H1 (cell line): ENCODE measurements at regions not wholly inside any gene's neighbourhood (a gene's known extent, or its start where the extent isn't known, plus 50 kb on each side); places are given as distances from the start of the nearest gene placed in this dataset.

ENCODE experiments used
- CTCF ChIA-PET: fragments of 300-600 bp; sonication (Branson Sonifier 250); formaldehyde crosslinking; loops from one replicate; lab custom pipeline; 2021; ENCODE audit not compliant: partially characterized antibody; lab: Charles Lee
- POLR2A ChIA-PET: fragments of 300-600 bp; sonication (Branson Sonifier 250); formaldehyde crosslinking; loops from one replicate; lab custom pipeline; 2021; ENCODE audit warnings: inconsistent platforms; ENCODE audit not compliant: partially characterized antibody; lab: Charles Lee
- DNase-seq, 2 experiments: peaks; one replicate each; pipeline versions ENCODE4 v3.0.0 to v3.0.0-alpha.2; 2010 to 2022; ENCODE audit warnings: low spot score in 2 of 2, low read depth in 1 of 2, mixed read lengths in 1 of 2
- FAIRE-seq: peaks from 2 replicates; lab custom pipeline; 2011; peaks lifted over from hg19 to GRCh38; lab: Jason Lieb, UNC
- H2AFZ ChIP-seq: 2 replicates; pipeline ENCODE4 v1.8.1; 2012; ENCODE audit warnings: low read length, inconsistent platforms
- H2AK5ac ChIP-seq: 2 replicates; pipeline ENCODE4 v1.6.1; 2013; ENCODE audit warnings: low read depth, low read length
- H2BK120ac ChIP-seq: replicated peaks from 2 replicates; pipeline ENCODE3; 2013; ENCODE audit warnings: low read depth, low read length, inconsistent platforms
- H2BK12ac ChIP-seq: 2 replicates; pipeline ENCODE4 v1.6.1; 2013; ENCODE audit warnings: low read depth, low read length
- H2BK15ac ChIP-seq: 2 replicates; pipeline ENCODE4 v1.6.1; 2013; ENCODE audit warnings: low read length
- H2BK20ac ChIP-seq: 2 replicates; pipeline ENCODE4 v1.6.1; 2013; ENCODE audit warnings: low read length
- H2BK5ac ChIP-seq: 2 replicates; pipeline ENCODE4 v1.6.1; 2013; ENCODE audit warnings: low read depth, low read length
- H3K14ac ChIP-seq: 2 replicates; pipeline ENCODE4 v1.6.1; 2013; ENCODE audit warnings: inconsistent platforms; ENCODE audit not compliant: insufficient read length
- H3K18ac ChIP-seq: 2 replicates; pipeline ENCODE4 v1.6.1; 2013; ENCODE audit warnings: low read length; ENCODE audit errors: extremely low read depth
- H3K23ac ChIP-seq: 2 replicates; pipeline ENCODE4 v1.6.1; 2013; ENCODE audit warnings: inconsistent platforms; ENCODE audit not compliant: insufficient read length
- H3K23me2 ChIP-seq: 2 replicates; pipeline ENCODE4 v1.6.1; 2013; ENCODE audit warnings: low read depth, low read length
- H3K27ac ChIP-seq: 2 replicates; pipeline ENCODE4 v1.6.1; 2011; ENCODE audit warnings: low read depth, low read length, inconsistent platforms
- H3K27me3 ChIP-seq, 4 experiments: replicated peaks in 1 of 4; 1 replicate in 1 of 4; 2 replicates in 3 of 4; pipeline versions ENCODE4 v1.6.1 to v1.8.1; 2011 to 2013; ENCODE audit warnings: low read length in 3 of 4, mild to moderate bottlenecking in 3 of 4, inconsistent platforms in 2 of 4, mixed read lengths in 2 of 4, moderate library complexity in 1 of 4; ENCODE audit not compliant: control insufficient read depth in 3 of 4, insufficient read depth in 3 of 4; ENCODE audit errors: extremely low read depth in 1 of 4
- H3K36me3 ChIP-seq, 4 experiments: 2 replicates each; pipeline versions ENCODE4 v1.6.1 to v1.8.1; 2011 to 2013; ENCODE audit warnings: mild to moderate bottlenecking in 4 of 4, low read length in 3 of 4, moderate library complexity in 2 of 4, control low read depth in 1 of 4, inconsistent platforms in 1 of 4; ENCODE audit not compliant: insufficient read depth in 4 of 4, control insufficient read depth in 2 of 4
- H3K4ac ChIP-seq: replicated peaks from 2 replicates; pipeline ENCODE3; 2013; ENCODE audit warnings: low read length, low read depth, mixed read lengths, inconsistent platforms; ENCODE audit not compliant: insufficient read length
- H3K4me1 ChIP-seq, 4 experiments: replicated peaks in 1 of 4; 1 replicate in 1 of 4; 2 replicates in 3 of 4; pipeline versions ENCODE4 v1.6.1 to v1.8.1; 2011 to 2013; ENCODE audit warnings: low read length in 3 of 4, inconsistent platforms in 2 of 4, mixed read lengths in 1 of 4; ENCODE audit not compliant: insufficient read depth in 4 of 4, control insufficient read depth in 3 of 4
- H3K4me2 ChIP-seq, 2 experiments: 2 replicates each; pipeline versions ENCODE4 v1.6.1 to v1.8.1; 2011 to 2013; ENCODE audit warnings: low read depth in 2 of 2, low read length in 2 of 2, control low read depth in 1 of 2, inconsistent platforms in 1 of 2, mild to moderate bottlenecking in 1 of 2; ENCODE audit not compliant: insufficient read depth in 1 of 2
- H3K4me3 ChIP-seq, 4 experiments: fragments of 200-600, 300-600 bp in 1 of 4; sonication (generic), shearing (Covaris generic), sonication (Bioruptor Twin) in 1 of 4; 2 replicates each; pipeline versions ENCODE4 v1.5.1 to v1.8.1; 2011 to 2016; ENCODE audit warnings: low read length in 4 of 4, low read depth in 3 of 4, control low read depth in 2 of 4, inconsistent platforms in 2 of 4, mild to moderate bottlenecking in 2 of 4, mixed read lengths in 1 of 4, moderate library complexity in 1 of 4; ENCODE audit not compliant: insufficient read depth in 2 of 4; ENCODE audit errors: extremely low read depth in 1 of 4
- H3K56ac ChIP-seq: replicated peaks from 2 replicates; pipeline ENCODE3; 2013; ENCODE audit warnings: low read depth, mild to moderate bottlenecking, mixed read lengths, low read length, inconsistent platforms; ENCODE audit not compliant: insufficient read length
- H3K79me1 ChIP-seq: 2 replicates; pipeline ENCODE4 v1.6.1; 2013; ENCODE audit warnings: low read depth, low read length, control low read depth
- H3K79me2 ChIP-seq, 2 experiments: 2 replicates each; pipeline versions ENCODE4 v1.6.1 to v1.8.1; 2012 to 2013; ENCODE audit warnings: low read length in 2 of 2, mild to moderate bottlenecking in 2 of 2, inconsistent platforms in 1 of 2; ENCODE audit not compliant: insufficient read depth in 2 of 2, control insufficient read depth in 1 of 2
- H3K9ac ChIP-seq, 4 experiments: replicated peaks in 1 of 4; 1 replicate in 1 of 4; 2 replicates in 3 of 4; pipeline versions ENCODE4 v1.6.1 to v1.8.1; 2011 to 2013; ENCODE audit warnings: low read depth in 3 of 4, low read length in 3 of 4, control low read depth in 2 of 4, mild to moderate bottlenecking in 2 of 4, moderate library complexity in 2 of 4, inconsistent platforms in 1 of 4; ENCODE audit errors: extremely low read depth in 1 of 4
- H3K9me3 ChIP-seq, 2 experiments: 2 replicates each; pipeline versions ENCODE4 v1.6.1 to v1.8.1; 2012 to 2013; ENCODE audit warnings: mild to moderate bottlenecking in 2 of 2, moderate library complexity in 2 of 2, control low read depth in 1 of 2, inconsistent platforms in 1 of 2, low read depth in 1 of 2, low read length in 1 of 2, mixed read lengths in 1 of 2; ENCODE audit not compliant: insufficient read depth in 2 of 2
- H4K20me1 ChIP-seq, 2 experiments: replicated peaks in 1 of 2; 2 replicates each; pipeline versions ENCODE3 to v1.8.1; 2011 to 2013; ENCODE audit warnings: inconsistent platforms in 2 of 2, low read length in 2 of 2, mild to moderate bottlenecking in 1 of 2; ENCODE audit not compliant: insufficient read depth in 2 of 2, control insufficient read depth in 1 of 2
- H4K5ac ChIP-seq: 2 replicates; pipeline ENCODE4 v1.6.1; 2013; ENCODE audit warnings: low read length, low read depth, mixed read lengths, inconsistent platforms; ENCODE audit not compliant: insufficient read length
- H4K8ac ChIP-seq: 2 replicates; pipeline ENCODE4 v1.8.0; 2013; ENCODE audit warnings: mild to moderate bottlenecking, moderate library complexity, low read length, inconsistent platforms; ENCODE audit not compliant: insufficient read depth; ENCODE audit errors: extremely low read depth
- H4K91ac ChIP-seq: replicated peaks from 2 replicates; pipeline ENCODE3; 2013; ENCODE audit warnings: low read length, mixed read lengths, inconsistent platforms; ENCODE audit not compliant: insufficient read length
- ATF2 ChIP-seq: IDR thresholded peaks from 2 replicates; pipeline ENCODE4 v1.6.1; 2012; ENCODE audit warnings: low read length, inconsistent platforms
- ATF3 ChIP-seq: IDR thresholded peaks from 2 replicates; pipeline ENCODE4 v1.6.1; 2011; ENCODE audit warnings: low read depth, mild to moderate bottlenecking, low read length; ENCODE audit not compliant: insufficient read depth
- BACH1 ChIP-seq: IDR thresholded peaks from 2 replicates; pipeline ENCODE4 v1.6.1; 2012; ENCODE audit warnings: low read length, improper control_type of control experiment
- CHD2 ChIP-seq: IDR thresholded peaks from 2 replicates; pipeline ENCODE4 v1.6.1; 2012; ENCODE audit warnings: low read length, improper control_type of control experiment
- EP300 ChIP-seq, 2 experiments: IDR thresholded peaks; 1 replicate in 1 of 2; 2 replicates in 1 of 2; pipeline ENCODE4 v1.6.1; 2011 to 2012; ENCODE audit warnings: low read depth in 2 of 2, low read length in 2 of 2, mild to moderate bottlenecking in 2 of 2, borderline replicate concordance in 1 of 2, inconsistent platforms in 1 of 2, moderate library complexity in 1 of 2
- GABPA ChIP-seq: IDR thresholded peaks from 2 replicates; pipeline ENCODE4 v1.6.1; 2011; ENCODE audit warnings: mild to moderate bottlenecking, low read length, moderate library complexity, borderline replicate concordance; ENCODE audit not compliant: insufficient read depth
- MAFK ChIP-seq: IDR thresholded peaks from 2 replicates; pipeline ENCODE4 v1.6.1; 2012; ENCODE audit warnings: low read depth, mild to moderate bottlenecking, improper control_type of control experiment, low read length
- SAP30 ChIP-seq: fragments of 300-600 bp; sonication (generic); IDR thresholded peaks from 2 replicates; pipeline ENCODE4 v1.7.1; 2012; ENCODE audit warnings: low read length, moderate library complexity, mild to moderate bottlenecking, inconsistent platforms; ENCODE audit not compliant: insufficient read depth, insufficient replicate concordance
- SIRT6 ChIP-seq: IDR thresholded peaks from one replicate; pipeline ENCODE4 v1.7.1; 2012; ENCODE audit warnings: low read length, inconsistent platforms
- USF2 ChIP-seq: IDR thresholded peaks from 2 replicates; pipeline ENCODE4 v1.6.1; 2011; ENCODE audit warnings: low read length, improper control_type of control experiment
- WGBS, 2 experiments: shearing (Covaris generic) in 1 of 2; methylation state at CpG; one replicate each; pipeline versions ENCODE4 v1.1.6 to v1.1.7; 2013 to 2015; ENCODE audit warnings: low lambda C conversion rate in 2 of 2, mixed read lengths in 2 of 2, inconsistent platforms in 1 of 2, low coverage in 1 of 2, missing lambda C conversion rate in 1 of 2; ENCODE audit not compliant: insufficient replicate concordance in 2 of 2, insufficient coverage in 1 of 2, insufficient read length in 1 of 2; ENCODE audit errors: extremely low coverage in 1 of 2, missing lambda C conversion rate in 1 of 2; 5-methylcytosine and 5-hydroxymethylcytosine counted together

GRCh38 chrX:93420525-93421082 lies 252.8 kb downstream of the NAP1L3 start:
- H4K91ac ChIP-seq, result no peak overlapping the region
- no peak overlapping the region for H3K18ac ChIP-seq
- no peak overlapping the region for H3K4me3 ChIP-seq
- H2BK120ac ChIP-seq, result no peak overlapping the region
- no peak overlapping the region for H3K14ac ChIP-seq
- H3K4ac ChIP-seq, result no peak overlapping the region
- H2BK15ac ChIP-seq, result no peak overlapping the region
- H2AK5ac ChIP-seq, result no peak overlapping the region
- TF ChIP-seq GABPA, result no peak
- no peak for TF ChIP-seq EP300 (IDR thresholded peaks at IDR 0.05; ENCODE audit: borderline replicate concordance in 1 of 2, low read depth in 2 of 2, low read length in 2 of 2)
- TF ChIP-seq SAP30, result no peak
- no peak for TF ChIP-seq CHD2
- no peak for TF ChIP-seq ATF2
- TF ChIP-seq BACH1, result no peak
- no peak for TF ChIP-seq ATF3
- no peak for TF ChIP-seq SIRT6
- TF ChIP-seq USF2, result no peak
- no peak for TF ChIP-seq MAFK
- ChIA-PET POLR2A (no interaction called here), CTCF (no interaction called here)
- H3K79me1 ChIP-seq, result no peaks in the 10 kb centered on the region
- no peak overlapping the region for H3K23ac ChIP-seq
- no peak overlapping the region for H3K9ac ChIP-seq
- no peaks in the 10 kb centered on the region for H3K4me1 ChIP-seq
- no peaks in the 10 kb centered on the region for H3K36me3 ChIP-seq
- DNase-seq (no peak), FAIRE-seq (no peak)
- no peaks in the 10 kb centered on the region for H3K27me3 ChIP-seq
- H3K9me3 ChIP-seq, result no peaks in the 10 kb centered on the region
- no peaks in the 10 kb centered on the region for H3K79me2 ChIP-seq
- WGBS, 2 experiments, result 92% methylated on average over 7 of the region's 7 CpGs; no CpG with 5 or more reads in 1 of the 2 experiments
- H3K4me2 ChIP-seq, result no peak overlapping the region
- no peak overlapping the region for H4K8ac ChIP-seq
- H3K23me2 ChIP-seq, result no peaks in the 10 kb centered on the region
- no peak overlapping the region for H2AFZ ChIP-seq
- no peak overlapping the region for H2BK12ac ChIP-seq
- no peak overlapping the region for H4K5ac ChIP-seq
- H2BK5ac ChIP-seq, result no peak overlapping the region
- H3K27ac ChIP-seq, result no peak overlapping the region
- no peak overlapping the region for H3K56ac ChIP-seq
- no peak overlapping the region for H2BK20ac ChIP-seq
- no peaks in the 10 kb centered on the region for H4K20me1 ChIP-seq
